Keratinocyte (primary cell): ENCODE measurements at regions not wholly inside any gene's neighbourhood (a gene's known extent, or its start where the extent isn't known, plus 50 kb on each side); places are given as distances from the start of the nearest gene placed in this dataset.

Experiments
- EZH2 ChIP-seq: IDR thresholded peaks from one replicate; pipeline ENCODE4 v1.6.1; 2012; ENCODE audit warnings: inconsistent platforms, mild to moderate bottlenecking, low read length, moderate library complexity
- TF ChIP-seq, protein P1 (sequence below), 3 experiments: IDR thresholded peaks in 1 of 3; conservative IDR thresholded peaks in 1 of 3; optimal IDR thresholded peaks in 1 of 3; 2 replicates in 2 of 3; 3 replicates in 1 of 3; pipeline versions ENCODE3 to v1.5.1; 2011; ENCODE audit warnings: low read length in 3 of 3, mild to moderate bottlenecking in 3 of 3, moderate library complexity in 2 of 3, control low read depth in 1 of 3, inconsistent platforms in 1 of 3; ENCODE audit not compliant: insufficient read depth in 2 of 3; ENCODE audit errors: extremely low read depth in 1 of 3

DNA sequence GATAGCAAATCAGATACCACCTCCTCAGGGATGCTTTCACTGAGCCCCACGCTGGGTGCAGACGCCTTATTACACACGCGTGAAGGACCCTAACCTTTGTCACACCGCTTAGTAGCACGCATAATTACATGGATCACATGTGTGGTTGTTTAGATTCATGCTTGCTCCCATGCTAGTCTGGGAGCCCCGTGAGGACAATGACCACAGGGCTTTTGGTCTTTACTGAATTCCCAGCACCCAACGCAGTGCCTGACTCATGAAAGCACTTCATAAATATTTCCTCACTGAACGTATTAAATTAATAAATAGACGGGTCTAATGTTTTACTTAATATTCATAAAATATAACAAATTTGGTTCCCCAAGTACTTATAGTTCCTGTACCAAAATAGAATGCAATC, 132.5 kb downstream of the ALDH8A1 start:
- TF ChIP-seq, protein P1, sequence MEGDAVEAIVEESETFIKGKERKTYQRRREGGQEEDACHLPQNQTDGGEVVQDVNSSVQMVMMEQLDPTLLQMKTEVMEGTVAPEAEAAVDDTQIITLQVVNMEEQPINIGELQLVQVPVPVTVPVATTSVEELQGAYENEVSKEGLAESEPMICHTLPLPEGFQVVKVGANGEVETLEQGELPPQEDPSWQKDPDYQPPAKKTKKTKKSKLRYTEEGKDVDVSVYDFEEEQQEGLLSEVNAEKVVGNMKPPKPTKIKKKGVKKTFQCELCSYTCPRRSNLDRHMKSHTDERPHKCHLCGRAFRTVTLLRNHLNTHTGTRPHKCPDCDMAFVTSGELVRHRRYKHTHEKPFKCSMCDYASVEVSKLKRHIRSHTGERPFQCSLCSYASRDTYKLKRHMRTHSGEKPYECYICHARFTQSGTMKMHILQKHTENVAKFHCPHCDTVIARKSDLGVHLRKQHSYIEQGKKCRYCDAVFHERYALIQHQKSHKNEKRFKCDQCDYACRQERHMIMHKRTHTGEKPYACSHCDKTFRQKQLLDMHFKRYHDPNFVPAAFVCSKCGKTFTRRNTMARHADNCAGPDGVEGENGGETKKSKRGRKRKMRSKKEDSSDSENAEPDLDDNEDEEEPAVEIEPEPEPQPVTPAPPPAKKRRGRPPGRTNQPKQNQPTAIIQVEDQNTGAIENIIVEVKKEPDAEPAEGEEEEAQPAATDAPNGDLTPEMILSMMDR (optimal IDR thresholded peaks at IDR 0.05 in 1 of 3, IDR thresholded peaks at IDR 0.05 in 1 of 3, conservative IDR thresholded peaks at IDR 0.05 in 1 of 3; ENCODE audit: extremely low read depth in 1 of 3, insufficient read depth in 2 of 3, low read length in 3 of 3): no peak
- no peak for TF ChIP-seq EZH2
